Esophagus squamous epithelium (tissue), 4 donors: ENCODE measurements at regions not wholly inside any gene's neighbourhood (a gene's known extent, or its start where the extent isn't known, plus 50 kb on each side); places are given as distances from the start of the nearest gene placed in this dataset.

Source experiments
- CTCF ChIP-seq, 6 experiments: fragments of 450-650 bp in 4 of 6; fragments of 200-600 bp in 2 of 6; sonication (generic) in 2 of 6; IDR thresholded peaks; one replicate each; pipeline ENCODE4 v1.5.1; 2016 to 2019; ENCODE audit warnings: antibody characterized with exemption in 6 of 6, mild to moderate bottlenecking in 4 of 6, moderate library complexity in 4 of 6
- POLR2A ChIP-seq, 4 donors: fragments of 450-650 bp; IDR thresholded peaks; one replicate each; pipeline ENCODE4 v1.6.1; 2017; ENCODE audit warnings: antibody characterized with exemption in 4 of 4, mild to moderate bottlenecking in 4 of 4, moderate library complexity in 3 of 4

- TF ChIP-seq POLR2A (IDR thresholded peaks at IDR 0.05) (no peak), CTCF (IDR thresholded peaks at IDR 0.05) (no peak)
Observed at GRCh38 chr6:87921034-87921433, 126.6 kb upstream of the SPACA1 start.
